Liver (tissue), 8 donors: ENCODE measurements at regions not wholly inside any gene's neighbourhood (a gene's known extent, or its start where the extent isn't known, plus 50 kb on each side); places are given as distances from the start of the nearest gene placed in this dataset.

Source experiments
- DNase-seq: peaks from one replicate; pipeline ENCODE4 v3.0.0-alpha.2; 2017; ENCODE audit warnings: low spot score
- H3K27ac ChIP-seq, 2 donors: one replicate each; pipeline ENCODE4 v1.7.0; 2013; ENCODE audit warnings: inconsistent platforms in 2 of 2, low read length in 2 of 2, control low read depth in 1 of 2, low read depth in 1 of 2, mild to moderate bottlenecking in 1 of 2
- H3K27me3 ChIP-seq, 4 donors: one replicate each; pipeline versions ENCODE4 v1.6.1 to v1.7.0; 2013; ENCODE audit warnings: low read length in 3 of 4, inconsistent platforms in 1 of 4, mild to moderate bottlenecking in 1 of 4, moderate library complexity in 1 of 4; ENCODE audit not compliant: control insufficient read depth in 4 of 4, insufficient read depth in 4 of 4
- H3K36me3 ChIP-seq, 4 donors: one replicate each; pipeline versions ENCODE4 v1.6.1 to v1.7.0; 2013; ENCODE audit warnings: low read length in 3 of 4, mild to moderate bottlenecking in 3 of 4, low read depth in 1 of 4, moderate library complexity in 1 of 4; ENCODE audit not compliant: control insufficient read depth in 4 of 4, insufficient read depth in 3 of 4
- H3K4me1 ChIP-seq, 4 donors: one replicate each; pipeline versions ENCODE4 v1.6.1 to v1.7.0; 2013; ENCODE audit warnings: low read length in 3 of 4, mild to moderate bottlenecking in 3 of 4, moderate library complexity in 1 of 4; ENCODE audit not compliant: control insufficient read depth in 4 of 4, insufficient read depth in 4 of 4
- H3K4me3 ChIP-seq, 3 donors: one replicate each; pipeline versions ENCODE4 v1.6.1 to v1.7.0; 2013; ENCODE audit warnings: low read length in 3 of 3, control low read depth in 1 of 3, low read depth in 1 of 3, mild to moderate bottlenecking in 1 of 3
- H3K9ac ChIP-seq, 2 donors: one replicate each; pipeline ENCODE4 v1.7.0; 2013; ENCODE audit warnings: low read length in 2 of 2, mild to moderate bottlenecking in 2 of 2, moderate library complexity in 2 of 2, control low read depth in 1 of 2, low read depth in 1 of 2
- H3K9me3 ChIP-seq, 4 donors: one replicate each; pipeline versions ENCODE4 v1.6.1 to v1.7.0; 2013; ENCODE audit warnings: low read length in 3 of 4; ENCODE audit not compliant: control insufficient read depth in 4 of 4
- ATF3 ChIP-seq: IDR thresholded peaks from 2 replicates; pipeline ENCODE4 v1.6.1; 2016; ENCODE audit warnings: antibody characterized with exemption
- CTCF ChIP-seq: fragments of 150-350 bp; IDR thresholded peaks from 2 replicates; pipeline ENCODE4 v1.5.1; 2017; ENCODE audit warnings: improper control_type of control experiment, low read depth, low read length; ENCODE audit not compliant: missing input control
- EGR1 ChIP-seq, 2 donors: IDR thresholded peaks; 2 replicates each; pipeline ENCODE4 v1.6.1; 2016 to 2018; ENCODE audit warnings: antibody characterized with exemption in 2 of 2, low read depth in 2 of 2
- FOXA2 ChIP-seq: IDR thresholded peaks from 2 replicates; pipeline ENCODE4 v1.6.1; 2016; ENCODE audit warnings: antibody characterized with exemption
- GABPA ChIP-seq, 2 donors: IDR thresholded peaks in 1 of 2; conservative IDR thresholded peaks in 1 of 2; 2 replicates each; pipeline ENCODE4 v1.6.1; 2016; ENCODE audit warnings: antibody characterized with exemption in 2 of 2, mild to moderate bottlenecking in 1 of 2, moderate library complexity in 1 of 2
- HNF4A ChIP-seq, 2 donors: conservative IDR thresholded peaks; 2 replicates each; pipeline ENCODE4 v1.6.1; 2016; ENCODE audit warnings: antibody characterized with exemption in 2 of 2, mild to moderate bottlenecking in 2 of 2
- HNF4G ChIP-seq: IDR thresholded peaks from 2 replicates; pipeline ENCODE4 v1.6.1; 2016; ENCODE audit warnings: antibody characterized with exemption
- JUND ChIP-seq, 2 donors: IDR thresholded peaks; 2 replicates each; pipeline ENCODE4 v1.6.1; 2016; ENCODE audit warnings: antibody characterized with exemption in 2 of 2
- MAX ChIP-seq: IDR thresholded peaks from 2 replicates; pipeline ENCODE4 v1.6.1; 2016; ENCODE audit warnings: antibody characterized with exemption
- NR2F2 ChIP-seq: IDR thresholded peaks from 2 replicates; pipeline ENCODE4 v1.6.1; 2016; ENCODE audit warnings: antibody characterized with exemption
- RAD21 ChIP-seq, 2 donors: IDR thresholded peaks; 2 replicates each; pipeline ENCODE4 v1.6.1; 2016; ENCODE audit warnings: antibody characterized with exemption in 2 of 2, mild to moderate bottlenecking in 2 of 2
- REST ChIP-seq: IDR thresholded peaks from 2 replicates; pipeline ENCODE4 v1.6.1; 2016; ENCODE audit warnings: antibody characterized with exemption, mild to moderate bottlenecking
- RXRA ChIP-seq, 2 donors: IDR thresholded peaks; 2 replicates each; pipeline ENCODE4 v1.6.1; 2017 to 2018; ENCODE audit warnings: antibody characterized with exemption in 2 of 2, mild to moderate bottlenecking in 1 of 2
- SP1 ChIP-seq: IDR thresholded peaks from 2 replicates; pipeline ENCODE4 v1.6.1; 2018; ENCODE audit warnings: antibody characterized with exemption, mild to moderate bottlenecking
- TAF1 ChIP-seq: conservative IDR thresholded peaks from 2 replicates; pipeline ENCODE4 v1.6.1; 2016; ENCODE audit warnings: antibody characterized with exemption, mild to moderate bottlenecking
- YY1 ChIP-seq: IDR thresholded peaks from 2 replicates; pipeline ENCODE4 v1.6.1; 2016; ENCODE audit warnings: antibody characterized with exemption, mild to moderate bottlenecking
- ZBTB33 ChIP-seq: IDR thresholded peaks from 2 replicates; pipeline ENCODE4 v1.6.1; 2016; ENCODE audit warnings: antibody characterized with exemption
- WGBS: extraction: QIAGEN DNeasy Blood & Tissue Kit; methylation state at CpG from one replicate; pipeline ENCODE4 v1.1.7; 2013; 5-methylcytosine and 5-hydroxymethylcytosine counted together
- donor health status: healthy.
- donor health status: healthy.
- donor health status: healthy.
- donor health status: healthy.
- donor health status: healthy.

- Histone ChIP-seq H3K4me3 (no peak overlapping the region), H3K27ac (no peak overlapping the region), H3K9ac (no peak overlapping the region), H3K36me3 (no peaks in the 10 kb centered on the region), H3K4me1 (no peaks in the 10 kb centered on the region), H3K9me3 (no peaks in the 10 kb centered on the region), H3K27me3 (peaks cover 0 to 5% (median 0%) of the 10 kb centered on the region in 4 donors)
- DNase-seq, result no peak
- TF ChIP-seq SP1 (no peak), ZBTB33 (no peak), EGR1 (IDR thresholded peaks at IDR 0.05; ENCODE audit: low read depth in 2 of 2) (no peak), YY1 (no peak), RAD21 (IDR thresholded peaks at IDR 0.05) (no peak), HNF4G (no peak), RXRA (IDR thresholded peaks at IDR 0.05) (no peak), TAF1 (no peak), MAX (no peak), FOXA2 (no peak), NR2F2 (no peak)
- 93% methylated on average over 1 of the region's 1 CpG for WGBS
Measured at GRCh38 chr2:12605366-12605765, 111.4 kb upstream of the TRIB2 start.

GRCh38 chr2:12605936-12606335, 110.8 kb upstream of the TRIB2 start:
- Histone ChIP-seq H3K4me3 (no peak overlapping the region), H3K9ac (no peak overlapping the region), H3K27ac (no peak overlapping the region), H3K4me1 (no peaks in the 10 kb centered on the region), H3K9me3 (no peaks in the 10 kb centered on the region), H3K36me3 (no peaks in the 10 kb centered on the region), H3K27me3 (peaks cover 0 to 5% (median 0%) of the 10 kb centered on the region in 4 donors)
- DNase-seq, result no peak
- WGBS, result 77% methylated on average over 2 of the region's 2 CpGs
- no peak for TF ChIP-seq REST
- TF ChIP-seq EGR1 (IDR thresholded peaks at IDR 0.05; ENCODE audit: low read depth in 2 of 2), result no peak
- no peak for TF ChIP-seq ATF3
- no peak for TF ChIP-seq RAD21 (IDR thresholded peaks at IDR 0.05)
- TF ChIP-seq TAF1, result no peak
- no peak for TF ChIP-seq HNF4A (conservative IDR thresholded peaks at IDR 0.05)
- TF ChIP-seq GABPA (IDR thresholded peaks at IDR 0.05 in 1 of 2, conservative IDR thresholded peaks at IDR 0.05 in 1 of 2), result no peak
- no peak for TF ChIP-seq ZBTB33
- no peak for TF ChIP-seq MAX
- TF ChIP-seq FOXA2, result no peak
- TF ChIP-seq CTCF, result no peak
- TF ChIP-seq HNF4G, result no peak
- TF ChIP-seq JUND (IDR thresholded peaks at IDR 0.05), result no peak
- TF ChIP-seq SP1, result no peak
